Breast epithelium (tissue), 3 donors: ENCODE measurements at regions not wholly inside any gene's neighbourhood (a gene's known extent, or its start where the extent isn't known, plus 50 kb on each side); places are given as distances from the start of the nearest gene placed in this dataset.

Experiments
- POLR2A ChIP-seq: fragments of 450-650 bp; IDR thresholded peaks from one replicate; pipeline ENCODE4 v1.6.1; 2016; ENCODE audit warnings: antibody characterized with exemption, mild to moderate bottlenecking, moderate library complexity
- TF ChIP-seq, protein P1 (sequence below), 3 donors: fragments of 450-650 bp; IDR thresholded peaks; one replicate each; pipeline ENCODE4 v1.5.1; 2016 to 2017; ENCODE audit warnings: antibody characterized with exemption in 3 of 3, mild to moderate bottlenecking in 3 of 3, moderate library complexity in 3 of 3

DNA sequence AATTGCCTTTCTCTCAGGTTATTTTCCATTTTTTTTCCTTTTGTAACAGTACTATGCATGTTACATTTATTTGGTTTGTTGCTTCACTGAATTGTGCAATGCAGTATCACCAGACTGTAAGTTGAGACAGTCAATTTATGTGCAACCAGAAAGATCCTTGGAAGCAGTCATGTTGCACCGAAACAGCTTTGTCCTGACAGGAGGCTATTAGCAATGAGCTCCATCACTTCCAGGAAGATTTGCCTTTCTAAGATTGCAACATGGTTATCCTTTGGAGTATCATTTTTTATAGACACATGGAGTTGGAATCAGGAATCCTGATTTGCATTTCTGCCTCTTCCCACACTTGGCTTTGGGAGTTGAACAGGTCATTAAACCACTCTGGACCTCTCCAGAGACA, 84.5 kb upstream of the ST6GALNAC5 start:
- TF ChIP-seq, protein P1, sequence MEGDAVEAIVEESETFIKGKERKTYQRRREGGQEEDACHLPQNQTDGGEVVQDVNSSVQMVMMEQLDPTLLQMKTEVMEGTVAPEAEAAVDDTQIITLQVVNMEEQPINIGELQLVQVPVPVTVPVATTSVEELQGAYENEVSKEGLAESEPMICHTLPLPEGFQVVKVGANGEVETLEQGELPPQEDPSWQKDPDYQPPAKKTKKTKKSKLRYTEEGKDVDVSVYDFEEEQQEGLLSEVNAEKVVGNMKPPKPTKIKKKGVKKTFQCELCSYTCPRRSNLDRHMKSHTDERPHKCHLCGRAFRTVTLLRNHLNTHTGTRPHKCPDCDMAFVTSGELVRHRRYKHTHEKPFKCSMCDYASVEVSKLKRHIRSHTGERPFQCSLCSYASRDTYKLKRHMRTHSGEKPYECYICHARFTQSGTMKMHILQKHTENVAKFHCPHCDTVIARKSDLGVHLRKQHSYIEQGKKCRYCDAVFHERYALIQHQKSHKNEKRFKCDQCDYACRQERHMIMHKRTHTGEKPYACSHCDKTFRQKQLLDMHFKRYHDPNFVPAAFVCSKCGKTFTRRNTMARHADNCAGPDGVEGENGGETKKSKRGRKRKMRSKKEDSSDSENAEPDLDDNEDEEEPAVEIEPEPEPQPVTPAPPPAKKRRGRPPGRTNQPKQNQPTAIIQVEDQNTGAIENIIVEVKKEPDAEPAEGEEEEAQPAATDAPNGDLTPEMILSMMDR (IDR thresholded peaks at IDR 0.05) = no peak
- TF ChIP-seq POLR2A = no peak
